SK-N-SH (cell line): ENCODE measurements at regions not wholly inside any gene's neighbourhood (a gene's known extent, or its start where the extent isn't known, plus 50 kb on each side); places are given as distances from the start of the nearest gene placed in this dataset.

Experiments used
- CTCF ChIA-PET: fragments of 300-600, 350-600 bp; formaldehyde crosslinking; extraction: SDS; loops from one replicate; lab custom pipeline; 2021; lab: Yijun Ruan, JAX
- POLR2A ChIA-PET: fragments of 350-600 bp; sonication (Branson Sonifier 250); formaldehyde crosslinking; extraction: SDS; loops from one replicate; lab custom pipeline; 2020; ENCODE audit warnings: antibody characterized with exemption, inconsistent platforms; lab: Yijun Ruan, JAX
- DNase-seq: peaks from one replicate; pipeline ENCODE4 v3.0.0; 2012
- H2AFZ ChIP-seq: fragments of 200-600 bp; sonication (generic); 2 replicates; pipeline ENCODE4 v1.8.1; 2016; ENCODE audit warnings: antibody characterized with exemption, mild to moderate bottlenecking, low read depth
- H3F3A ChIP-seq: fragments of 200-600 bp; sonication (generic); replicated peaks from 2 replicates; pipeline ENCODE3; 2016; ENCODE audit warnings: antibody characterized with exemption, mild to moderate bottlenecking; ENCODE audit not compliant: insufficient read depth
- H3K27ac ChIP-seq, 2 experiments: fragments of 200-500 bp in 1 of 2; fragments of 200-600 bp in 1 of 2; sonication (Bioruptor generic) in 1 of 2; sonication (generic), shearing (Covaris generic) in 1 of 2; 2 replicates each; pipeline versions ENCODE4 v1.5.1 to v1.6.1; 2014 to 2016; ENCODE audit warnings: low read depth in 2 of 2, inconsistent platforms in 1 of 2, low read length in 1 of 2, mild to moderate bottlenecking in 1 of 2, mixed read lengths in 1 of 2
- H3K27me3 ChIP-seq: fragments of 200-600 bp; sonication (generic), shearing (Covaris generic); 2 replicates; pipeline ENCODE4 v1.6.1; 2016; ENCODE audit warnings: mixed run types; ENCODE audit not compliant: insufficient read depth
- H3K36me3 ChIP-seq, 2 experiments: fragments of 200-500 bp in 1 of 2; fragments of 200-600 bp in 1 of 2; sonication (Bioruptor generic) in 1 of 2; sonication (generic) in 1 of 2; replicated peaks in 1 of 2; 2 replicates each; pipeline versions ENCODE3 to v1.5.1; 2014 to 2016; ENCODE audit warnings: low read length in 1 of 2, mild to moderate bottlenecking in 1 of 2; ENCODE audit not compliant: insufficient read depth in 2 of 2, control insufficient read depth in 1 of 2
- H3K4me1 ChIP-seq, 2 experiments: fragments of 200-500 bp in 1 of 2; fragments of 200-600 bp in 1 of 2; sonication (Bioruptor generic) in 1 of 2; sonication (generic), shearing (Covaris generic) in 1 of 2; 2 replicates each; pipeline versions ENCODE4 v1.5.1 to v1.6.1; 2014 to 2016; ENCODE audit warnings: low read depth in 1 of 2, low read length in 1 of 2, mixed run types in 1 of 2; ENCODE audit not compliant: insufficient read depth in 2 of 2, control insufficient read depth in 1 of 2
- H3K4me2 ChIP-seq: fragments of 200-600 bp; sonication (generic), shearing (Covaris generic); 2 replicates; pipeline ENCODE4 v1.6.1; 2017; ENCODE audit warnings: mixed run types
- H3K4me3 ChIP-seq, 2 experiments: fragments of 200-500 bp in 1 of 2; fragments of 200-600 bp in 1 of 2; sonication (Bioruptor generic) in 1 of 2; sonication (generic), shearing (Covaris generic) in 1 of 2; 2 replicates each; pipeline versions ENCODE4 v1.5.1 to v1.8.1; 2014 to 2016; ENCODE audit warnings: low read depth in 2 of 2, inconsistent platforms in 1 of 2, low read length in 1 of 2, mild to moderate bottlenecking in 1 of 2, mixed read lengths in 1 of 2, moderate library complexity in 1 of 2
- H3K79me2 ChIP-seq: fragments of 200-600 bp; sonication (generic); 2 replicates; pipeline ENCODE4 v1.8.1; 2017; ENCODE audit warnings: mild to moderate bottlenecking; ENCODE audit not compliant: insufficient read depth
- H3K9ac ChIP-seq: fragments of 200-600 bp; sonication (generic); 2 replicates; pipeline ENCODE4 v1.6.1; 2017; ENCODE audit warnings: mixed run types
- H3K9me2 ChIP-seq: fragments of 200-600 bp; sonication (generic); 2 replicates; pipeline ENCODE4 v1.6.1; 2017; ENCODE audit warnings: mixed run types
- H3K9me3 ChIP-seq: fragments of 200-600 bp; sonication (generic); 2 replicates; pipeline ENCODE4 v1.6.1; 2017; ENCODE audit warnings: mixed run types, mild to moderate bottlenecking, moderate library complexity
- H4K20me1 ChIP-seq: fragments of 200-600 bp; sonication (generic); 2 replicates; pipeline ENCODE4 v1.6.1; 2017; ENCODE audit warnings: mild to moderate bottlenecking, mixed run types; ENCODE audit not compliant: insufficient read depth
- CHD2 ChIP-seq: fragments of 150-350 bp; IDR thresholded peaks from 2 replicates; pipeline ENCODE4 v1.6.1; 2018; ENCODE audit warnings: low read length; ENCODE audit not compliant: partially characterized antibody
- CTCF ChIP-seq: fragments of 200-600 bp; sonication (generic); IDR thresholded peaks from 2 replicates; pipeline ENCODE4 v1.6.1; 2017; ENCODE audit warnings: antibody characterized with exemption, mild to moderate bottlenecking, moderate library complexity
- FOSL2 ChIP-seq: IDR thresholded peaks from 2 replicates; pipeline ENCODE4 v1.4.0; 2012; ENCODE audit warnings: low read depth, mild to moderate bottlenecking, moderate library complexity, borderline replicate concordance
- FOXJ3 ChIP-seq: sonication (generic); formaldehyde crosslinking; IDR thresholded peaks from 2 replicates; pipeline ENCODE4 v1.5.1; 2020; ENCODE audit warnings: mild to moderate bottlenecking, missing genetic modification reagents
- GATA2 ChIP-seq: sonication (generic); formaldehyde crosslinking; IDR thresholded peaks from 2 replicates; pipeline ENCODE4 v1.5.0; 2020; ENCODE audit warnings: mild to moderate bottlenecking, missing genetic modification reagents
- JUND ChIP-seq: IDR thresholded peaks from 2 replicates; pipeline ENCODE4 v1.4.0; 2012
- MAX ChIP-seq: IDR thresholded peaks from 2 replicates; pipeline ENCODE4 v1.4.0; 2012; ENCODE audit warnings: low read depth
- MEF2A ChIP-seq: IDR thresholded peaks from 2 replicates; pipeline ENCODE4 v1.4.0; 2012; ENCODE audit warnings: low read depth, borderline replicate concordance
- MXI1 ChIP-seq: IDR thresholded peaks from 2 replicates; pipeline ENCODE4 v1.6.1; 2012; ENCODE audit warnings: mild to moderate bottlenecking, low read depth, low read length, improper control_type of control experiment
- NFIC ChIP-seq: IDR thresholded peaks from 2 replicates; pipeline ENCODE4 v1.4.0; 2012; ENCODE audit warnings: borderline replicate concordance
- NRF1 ChIP-seq: IDR thresholded peaks from 2 replicates; pipeline ENCODE4 v1.6.1; 2012; ENCODE audit warnings: low read depth, mild to moderate bottlenecking, low read length
- PBX3 ChIP-seq: IDR thresholded peaks from 2 replicates; pipeline ENCODE4; 2012
- RCOR1 ChIP-seq: fragments of 150-350 bp; IDR thresholded peaks from 2 replicates; pipeline ENCODE4 v1.6.1; 2017; ENCODE audit warnings: antibody characterized with exemption, low read length
- RFX5 ChIP-seq: IDR thresholded peaks from 2 replicates; pipeline ENCODE4 v1.6.1; 2012; ENCODE audit warnings: mild to moderate bottlenecking, improper control_type of control experiment, low read length
- RXRA ChIP-seq: IDR thresholded peaks from 2 replicates; pipeline ENCODE4 v1.4.0; 2012; ENCODE audit warnings: low read depth, mild to moderate bottlenecking, borderline replicate concordance
- SIN3A ChIP-seq: IDR thresholded peaks from 2 replicates; pipeline ENCODE4 v1.6.1; 2012; ENCODE audit warnings: low read depth, mild to moderate bottlenecking, low read length, moderate library complexity, borderline replicate concordance
- SMC3 ChIP-seq: IDR thresholded peaks from 2 replicates; pipeline ENCODE4 v1.6.1; 2012; ENCODE audit warnings: low read depth, low read length, improper control_type of control experiment
- TCF12 ChIP-seq: IDR thresholded peaks from 2 replicates; pipeline ENCODE4 v1.4.0; 2012
- YY1 ChIP-seq: IDR thresholded peaks from 2 replicates; pipeline ENCODE4 v1.4.0; 2012; ENCODE audit warnings: low read depth, mild to moderate bottlenecking
- ZBTB33 ChIP-seq: IDR thresholded peaks from 2 replicates; pipeline ENCODE4 v1.4.0; 2012; ENCODE audit warnings: low read depth, borderline replicate concordance
- WGBS: methylation state at CpG from one replicate; pipeline ENCODE4 v1.1.6; 2017; ENCODE audit warnings: low lambda C conversion rate; 5-methylcytosine and 5-hydroxymethylcytosine counted together

GRCh38 chrX:138938003-138938402, 226.5 kb upstream of the FGF13 start:
- 0% methylated on average over 1 of the region's 1 CpG for WGBS
- Histone ChIP-seq H3K79me2 (no peaks in the 10 kb centered on the region), H3K27me3 (no peaks in the 10 kb centered on the region), H4K20me1 (no peaks in the 10 kb centered on the region), H3F3A (no peaks in the 10 kb centered on the region), H3K27ac (no peak overlapping the region), H3K9ac (no peak overlapping the region), H3K4me2 (no peak overlapping the region), H3K4me3 (no peak overlapping the region), H2AFZ (no peak overlapping the region), H3K9me2 (no peaks in the 10 kb centered on the region), H3K36me3 (no peaks in the 10 kb centered on the region), H3K9me3 (no peaks in the 10 kb centered on the region), H3K4me1 (no peaks in the 10 kb centered on the region)
- DNase-seq: no peak
- ChIA-PET CTCF (no interaction called here), POLR2A (no interaction called here)
- no peak for TF ChIP-seq CTCF
- TF ChIP-seq NFIC: no peak
- TF ChIP-seq JUND: no peak
- TF ChIP-seq RFX5: no peak

GRCh38 chrX:138931212-138931611, 219.7 kb upstream of the FGF13 start:
- WGBS: 45% methylated on average over 2 of the region's 2 CpGs
- DNase-seq: no peak

More at GRCh38 chrX:138931212-138931611, 219.7 kb upstream of the FGF13 start:
- ChIA-PET POLR2A (no interaction called here), CTCF (no interaction called here)
- no peak overlapping the region for H3K27ac ChIP-seq
- H3K4me3 ChIP-seq: no peak overlapping the region
- TF ChIP-seq CTCF: no peak
- no peak for TF ChIP-seq MEF2A
- no peak for TF ChIP-seq PBX3
- no peak for TF ChIP-seq NFIC
- TF ChIP-seq MAX: no peak
- no peak for TF ChIP-seq JUND
- TF ChIP-seq SMC3: no peak
- TF ChIP-seq RFX5: no peak
- TF ChIP-seq YY1: no peak
- TF ChIP-seq RXRA: no peak
- TF ChIP-seq NRF1: no peak
- TF ChIP-seq RCOR1: no peak
- no peak for TF ChIP-seq TCF12
- TF ChIP-seq SIN3A: no peak
- TF ChIP-seq ZBTB33: no peak
- TF ChIP-seq GATA2 (CRISPR knock-in tag): no peak
- no peak for TF ChIP-seq MXI1
- TF ChIP-seq FOSL2: no peak
- TF ChIP-seq FOXJ3 (CRISPR knock-in tag): no peak
- TF ChIP-seq CHD2: no peak
- H3K9me3 ChIP-seq: no peaks in the 10 kb centered on the region
- H3K79me2 ChIP-seq: no peaks in the 10 kb centered on the region
- no peaks in the 10 kb centered on the region; a peak in 1 of 4 replicates for H3K4me1 ChIP-seq
- H3F3A ChIP-seq: no peaks in the 10 kb centered on the region
- no peak overlapping the region for H2AFZ ChIP-seq
- H3K36me3 ChIP-seq: no peaks in the 10 kb centered on the region
- H3K9me2 ChIP-seq: no peaks in the 10 kb centered on the region
- no peaks in the 10 kb centered on the region for H4K20me1 ChIP-seq
- H3K4me2 ChIP-seq: no peak overlapping the region
- H3K27me3 ChIP-seq: no peaks in the 10 kb centered on the region
- H3K9ac ChIP-seq: no peak overlapping the region
